ENCODE measurements at regions not wholly inside any gene's neighbourhood (a gene's known extent, or its start where the extent isn't known, plus 50 kb on each side); places are given as distances from the start of the nearest gene placed in this dataset.

- Histone ChIP-seq H3K36me3 (ENCODE audit: control insufficient read depth, insufficient read depth, low read length) (no peaks in the 10 kb centered on the region), H3K27ac (ENCODE audit: insufficient read depth, low read length, poor library complexity, severe bottlenecking) (no peak overlapping the region), H3K9me3 (ENCODE audit: control insufficient read depth, low read length) (no peaks in the 10 kb centered on the region), H3K4me3 (ENCODE audit: insufficient read depth, low read depth, low read length, poor library complexity, severe bottlenecking) (no peak overlapping the region), H3K4me1 (ENCODE audit: control insufficient read depth, insufficient read depth, low read length, poor library complexity, severe bottlenecking) (no peaks in the 10 kb centered on the region), H3K27me3 (replicated peaks; ENCODE audit: control insufficient read depth, insufficient read depth, low read length, poor library complexity, severe bottlenecking) (no peaks in the 10 kb centered on the region)
- no peak for DNase-seq
These were observed 452.3 kb downstream of the IRS2 start for GRCh38 chr13:109333893-109334651.

DNA sequence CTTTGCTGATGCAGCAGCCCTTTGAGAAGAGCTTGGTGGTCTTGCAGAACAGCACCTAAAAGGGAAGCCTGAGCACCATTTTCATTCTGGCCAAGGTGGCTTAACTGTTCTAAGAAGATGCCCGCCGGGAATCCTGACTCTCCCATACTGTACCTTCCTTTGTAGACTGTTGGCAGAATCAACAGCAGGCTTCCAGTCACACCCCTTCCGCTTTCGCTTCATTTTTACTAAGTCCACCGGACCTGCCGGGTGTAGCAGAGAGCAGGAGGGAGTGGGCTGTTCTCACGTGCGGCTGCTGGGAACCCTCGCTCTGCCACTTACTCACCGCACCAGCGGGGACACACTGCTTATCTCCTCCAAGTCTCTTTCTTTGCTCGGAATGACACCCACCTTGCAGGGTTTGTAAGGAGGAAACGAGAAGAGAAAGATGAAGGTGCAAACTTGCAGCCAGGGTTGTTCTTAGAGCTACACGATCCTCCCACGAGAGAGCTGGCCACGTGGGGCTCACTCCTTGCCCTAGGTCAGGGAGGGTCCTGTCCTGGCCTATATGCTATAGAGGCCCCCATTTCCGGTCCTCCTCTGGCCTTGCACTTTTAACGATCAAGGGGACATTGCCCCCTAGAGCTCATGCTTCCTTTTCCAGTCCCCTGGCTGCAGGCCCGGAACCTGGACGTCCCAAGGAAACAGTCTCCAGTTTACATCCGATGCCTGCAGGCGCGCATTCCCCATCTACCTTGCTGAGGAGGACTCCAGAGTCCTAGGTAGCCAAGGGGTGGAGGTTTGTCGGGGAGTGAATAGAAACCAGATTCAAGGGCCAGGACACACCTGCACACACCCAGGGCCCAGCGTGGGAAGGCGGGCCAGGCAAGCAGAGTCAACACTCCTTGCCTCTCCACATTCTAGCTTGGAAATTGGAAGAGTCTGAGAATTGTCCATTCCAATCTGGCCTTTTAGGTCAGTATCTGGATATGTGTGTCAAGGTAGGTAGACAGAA is 453.6 kb downstream of the IRS2 start:
- Histone ChIP-seq H3K27ac (ENCODE audit: insufficient read depth, low read length, poor library complexity, severe bottlenecking) (no peak overlapping the region), H3K4me3 (ENCODE audit: insufficient read depth, low read depth, low read length, poor library complexity, severe bottlenecking) (no peak overlapping the region), H3K9me3 (ENCODE audit: control insufficient read depth, low read length) (no peaks in the 10 kb centered on the region)

GRCh38 chr13:109331898-109332297 is 454.5 kb downstream of the IRS2 start:
- Histone ChIP-seq H3K9me3 (ENCODE audit: control insufficient read depth, low read length) (no peaks in the 10 kb centered on the region), H3K4me1 (ENCODE audit: control insufficient read depth, insufficient read depth, low read length, poor library complexity, severe bottlenecking) (no peaks in the 10 kb centered on the region), H3K4me3 (ENCODE audit: insufficient read depth, low read depth, low read length, poor library complexity, severe bottlenecking) (no peak overlapping the region), H3K36me3 (ENCODE audit: control insufficient read depth, insufficient read depth, low read length) (no peaks in the 10 kb centered on the region), H3K27me3 (replicated peaks; ENCODE audit: control insufficient read depth, insufficient read depth, low read length, poor library complexity, severe bottlenecking) (no peaks in the 10 kb centered on the region), H3K27ac (ENCODE audit: insufficient read depth, low read length, poor library complexity, severe bottlenecking) (no peak overlapping the region)
- DNase-seq = no peak

More for the DNA sequence above, 453.6 kb downstream of the IRS2 start:
- no peaks in the 10 kb centered on the region for H3K27me3 ChIP-seq (replicated peaks; ENCODE audit: control insufficient read depth, insufficient read depth, low read length, poor library complexity, severe bottlenecking)
- H3K4me1 ChIP-seq (ENCODE audit: control insufficient read depth, insufficient read depth, low read length, poor library complexity, severe bottlenecking) = no peaks in the 10 kb centered on the region
- H3K36me3 ChIP-seq (ENCODE audit: control insufficient read depth, insufficient read depth, low read length) = no peaks in the 10 kb centered on the region
- DNase-seq = no peak

- Histone ChIP-seq H3K27me3 (replicated peaks; ENCODE audit: control insufficient read depth, insufficient read depth, low read length, poor library complexity, severe bottlenecking) (no peaks in the 10 kb centered on the region), H3K36me3 (ENCODE audit: control insufficient read depth, insufficient read depth, low read length) (no peaks in the 10 kb centered on the region), H3K4me3 (ENCODE audit: insufficient read depth, low read depth, low read length, poor library complexity, severe bottlenecking) (no peak overlapping the region), H3K27ac (ENCODE audit: insufficient read depth, low read length, poor library complexity, severe bottlenecking) (no peak overlapping the region), H3K4me1 (ENCODE audit: control insufficient read depth, insufficient read depth, low read length, poor library complexity, severe bottlenecking) (no peaks in the 10 kb centered on the region), H3K9me3 (ENCODE audit: control insufficient read depth, low read length) (no peaks in the 10 kb centered on the region)
- no peak for DNase-seq
These were observed 455.4 kb downstream of the IRS2 start for GRCh38 chr13:109331011-109331433.

DNA sequence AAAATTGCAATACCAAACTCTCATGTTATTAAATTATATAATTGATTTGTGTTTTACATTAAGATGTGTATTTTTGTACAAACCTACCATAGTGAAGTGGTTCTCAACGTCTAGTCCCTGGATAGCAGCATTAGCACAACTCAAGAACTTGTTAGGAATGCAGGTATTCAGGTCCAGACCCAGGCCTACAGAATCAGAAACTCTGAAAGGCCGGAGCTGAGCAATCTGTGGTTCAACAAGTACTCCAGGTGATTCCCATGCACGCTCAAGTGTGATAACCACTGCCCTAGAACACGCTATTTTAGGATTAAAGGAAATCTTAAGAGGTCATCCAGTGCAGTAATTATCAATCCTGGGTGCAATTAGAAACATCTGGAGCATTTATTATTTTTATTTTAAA is 456.3 kb downstream of the IRS2 start:
- H3K36me3 ChIP-seq (ENCODE audit: control insufficient read depth, insufficient read depth, low read length) = no peaks in the 10 kb centered on the region
- H3K4me3 ChIP-seq (ENCODE audit: insufficient read depth, low read depth, low read length, poor library complexity, severe bottlenecking) = no peak overlapping the region
- H3K9me3 ChIP-seq (ENCODE audit: control insufficient read depth, low read length) = no peaks in the 10 kb centered on the region
- no peak for DNase-seq
- H3K27me3 ChIP-seq (replicated peaks; ENCODE audit: control insufficient read depth, insufficient read depth, low read length, poor library complexity, severe bottlenecking) = no peaks in the 10 kb centered on the region
- no peaks in the 10 kb centered on the region for H3K4me1 ChIP-seq (ENCODE audit: control insufficient read depth, insufficient read depth, low read length, poor library complexity, severe bottlenecking)
- H3K27ac ChIP-seq (ENCODE audit: insufficient read depth, low read length, poor library complexity, severe bottlenecking) = no peak overlapping the region

DNA sequence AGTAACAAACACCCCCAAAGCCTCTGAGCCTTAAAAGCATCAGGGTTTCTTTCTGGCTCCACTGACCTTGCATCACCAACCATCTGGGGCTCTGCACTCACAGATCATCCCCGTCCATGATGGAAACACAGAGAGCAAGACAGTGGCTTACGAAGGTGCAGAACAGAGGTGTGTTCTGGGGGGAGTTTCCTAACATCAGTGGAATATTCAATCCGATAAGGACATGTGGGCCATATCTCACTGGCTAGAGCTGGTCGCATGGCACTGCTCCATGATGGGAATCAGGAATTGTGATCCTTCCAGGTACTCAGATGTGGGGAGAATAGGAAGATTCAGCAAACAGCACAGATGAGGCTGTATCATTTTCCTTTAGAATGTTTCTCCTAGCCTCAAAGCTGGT is 457.2 kb downstream of the IRS2 start:
- Histone ChIP-seq H3K27me3 (replicated peaks; ENCODE audit: control insufficient read depth, insufficient read depth, low read length, poor library complexity, severe bottlenecking) (no peaks in the 10 kb centered on the region), H3K9me3 (ENCODE audit: control insufficient read depth, low read length) (no peaks in the 10 kb centered on the region), H3K36me3 (ENCODE audit: control insufficient read depth, insufficient read depth, low read length) (no peaks in the 10 kb centered on the region), H3K4me3 (ENCODE audit: insufficient read depth, low read depth, low read length, poor library complexity, severe bottlenecking) (no peak overlapping the region), H3K4me1 (ENCODE audit: control insufficient read depth, insufficient read depth, low read length, poor library complexity, severe bottlenecking) (no peaks in the 10 kb centered on the region), H3K27ac (ENCODE audit: insufficient read depth, low read length, poor library complexity, severe bottlenecking) (no peak overlapping the region)
- DNase-seq = no peak

DNA sequence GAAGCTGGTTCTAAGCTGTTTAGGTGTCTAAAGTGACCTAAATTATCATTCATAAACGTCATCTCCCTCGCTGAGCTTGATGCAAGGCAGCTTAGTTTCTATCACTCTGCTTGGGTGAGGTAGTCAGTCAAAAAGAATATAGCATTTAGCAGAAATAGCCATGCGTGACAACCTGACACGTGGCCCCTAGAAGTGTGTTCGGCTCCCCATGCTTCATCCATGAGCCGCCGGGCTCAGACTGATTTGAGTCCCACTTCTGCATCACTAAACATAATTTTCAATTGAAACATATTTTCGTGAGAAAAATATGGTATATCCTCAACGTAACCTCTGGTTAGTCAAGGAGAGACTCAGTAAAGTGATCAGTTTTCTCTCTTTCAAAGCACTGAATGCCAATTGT is 459.8 kb downstream of the IRS2 start:
- H3K9me3 ChIP-seq (ENCODE audit: control insufficient read depth, low read length) = no peaks in the 10 kb centered on the region
- H3K27me3 ChIP-seq (replicated peaks; ENCODE audit: control insufficient read depth, insufficient read depth, low read length, poor library complexity, severe bottlenecking) = no peaks in the 10 kb centered on the region
- no peak overlapping the region for H3K27ac ChIP-seq (ENCODE audit: insufficient read depth, low read length, poor library complexity, severe bottlenecking)
- H3K4me1 ChIP-seq (ENCODE audit: control insufficient read depth, insufficient read depth, low read length, poor library complexity, severe bottlenecking) = no peaks in the 10 kb centered on the region
- no peak overlapping the region for H3K4me3 ChIP-seq (ENCODE audit: insufficient read depth, low read depth, low read length, poor library complexity, severe bottlenecking)
- no peaks in the 10 kb centered on the region for H3K36me3 ChIP-seq (ENCODE audit: control insufficient read depth, insufficient read depth, low read length)
- no peak for DNase-seq

DNA sequence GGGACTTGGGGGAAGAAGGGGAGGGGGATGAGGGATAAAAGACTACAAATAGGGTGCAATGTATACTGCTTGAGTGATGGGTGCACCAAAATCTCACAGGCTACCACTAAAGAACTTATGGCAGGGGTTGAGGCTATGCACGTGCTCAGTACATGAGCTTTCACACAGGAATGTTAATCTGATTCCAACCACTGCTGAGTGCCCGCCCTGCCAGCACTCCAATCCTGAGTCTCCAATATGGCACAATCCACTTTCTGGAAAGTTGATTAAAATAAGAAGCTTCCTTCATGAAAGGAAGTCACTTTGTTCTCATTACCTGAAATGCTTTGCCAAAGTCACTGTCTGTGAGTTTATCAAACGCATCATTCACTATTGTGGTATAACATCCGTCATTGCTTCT is 463.0 kb downstream of the IRS2 start:
- Histone ChIP-seq H3K9me3 (ENCODE audit: control insufficient read depth, low read length) (no peaks in the 10 kb centered on the region), H3K27ac (ENCODE audit: insufficient read depth, low read length, poor library complexity, severe bottlenecking) (no peak overlapping the region), H3K36me3 (ENCODE audit: control insufficient read depth, insufficient read depth, low read length) (no peaks in the 10 kb centered on the region), H3K4me1 (ENCODE audit: control insufficient read depth, insufficient read depth, low read length, poor library complexity, severe bottlenecking) (no peaks in the 10 kb centered on the region), H3K4me3 (ENCODE audit: insufficient read depth, low read depth, low read length, poor library complexity, severe bottlenecking) (no peak overlapping the region), H3K27me3 (replicated peaks; ENCODE audit: control insufficient read depth, insufficient read depth, low read length, poor library complexity, severe bottlenecking) (no peaks in the 10 kb centered on the region)
- no peak for DNase-seq

DNA sequence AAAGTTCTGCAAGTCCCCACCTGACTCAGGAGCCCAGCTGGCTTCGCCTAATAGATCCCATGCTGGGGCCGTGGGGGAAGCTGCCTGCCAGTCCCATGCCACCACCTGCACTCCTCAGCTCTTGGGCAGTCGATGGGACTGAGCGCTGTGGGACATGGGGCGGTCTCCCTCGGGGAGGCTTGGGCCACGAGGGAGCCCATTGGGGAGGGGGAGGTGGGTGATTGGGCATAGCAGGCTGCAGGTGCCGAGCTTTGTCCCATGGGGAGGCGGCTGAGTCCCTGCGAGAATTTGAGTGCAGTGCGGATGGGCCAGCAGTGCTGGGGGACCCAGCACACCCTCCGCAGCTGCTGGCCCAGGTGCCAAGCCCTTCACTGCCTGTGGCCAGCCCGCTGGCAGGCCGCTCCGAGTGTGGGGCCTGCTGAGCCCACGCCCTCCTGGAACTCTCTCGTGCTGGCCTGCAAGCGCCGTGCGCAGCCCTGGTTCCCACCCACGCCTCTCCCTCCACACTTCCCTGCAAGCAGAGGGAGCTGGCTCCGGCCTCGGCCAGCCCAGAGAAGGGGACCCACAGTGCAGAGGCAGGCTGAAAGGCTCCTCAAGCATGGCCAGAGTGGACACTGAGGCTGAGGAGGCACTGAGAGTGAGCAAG is 467.3 kb downstream of the IRS2 start:
- no peaks in the 10 kb centered on the region for H3K36me3 ChIP-seq (ENCODE audit: control insufficient read depth, insufficient read depth, low read length)
- no peak overlapping the region for H3K27ac ChIP-seq (ENCODE audit: insufficient read depth, low read length, poor library complexity, severe bottlenecking)
- DNase-seq = no peak

More for the DNA sequence above, 467.3 kb downstream of the IRS2 start:
- Histone ChIP-seq H3K27me3 (replicated peaks; ENCODE audit: control insufficient read depth, insufficient read depth, low read length, poor library complexity, severe bottlenecking) (no peaks in the 10 kb centered on the region), H3K9me3 (ENCODE audit: control insufficient read depth, low read length) (no peaks in the 10 kb centered on the region), H3K4me1 (ENCODE audit: control insufficient read depth, insufficient read depth, low read length, poor library complexity, severe bottlenecking) (no peaks in the 10 kb centered on the region), H3K4me3 (ENCODE audit: insufficient read depth, low read depth, low read length, poor library complexity, severe bottlenecking) (no peak overlapping the region)

All from effector memory CD4-positive, alpha-beta T cell (primary cell).